GM12891 (cell line): ENCODE measurements at regions not wholly inside any gene's neighbourhood (a gene's known extent, or its start where the extent isn't known, plus 50 kb on each side); places are given as distances from the start of the nearest gene placed in this dataset.

Source experiments
- POLR2A ChIP-seq: IDR thresholded peaks from 2 replicates; pipeline ENCODE4 v1.6.1; 2011; ENCODE audit warnings: low read depth, low read length, control low read depth
- POLR2AphosphoS5 ChIP-seq: IDR thresholded peaks from 2 replicates; pipeline ENCODE4 v1.6.1; 2011; ENCODE audit warnings: low read depth, low read length, control low read depth
- TAF1 ChIP-seq: IDR thresholded peaks from 2 replicates; pipeline ENCODE4 v1.6.1; 2011; ENCODE audit warnings: low read depth, low read length, control low read depth

DNA sequence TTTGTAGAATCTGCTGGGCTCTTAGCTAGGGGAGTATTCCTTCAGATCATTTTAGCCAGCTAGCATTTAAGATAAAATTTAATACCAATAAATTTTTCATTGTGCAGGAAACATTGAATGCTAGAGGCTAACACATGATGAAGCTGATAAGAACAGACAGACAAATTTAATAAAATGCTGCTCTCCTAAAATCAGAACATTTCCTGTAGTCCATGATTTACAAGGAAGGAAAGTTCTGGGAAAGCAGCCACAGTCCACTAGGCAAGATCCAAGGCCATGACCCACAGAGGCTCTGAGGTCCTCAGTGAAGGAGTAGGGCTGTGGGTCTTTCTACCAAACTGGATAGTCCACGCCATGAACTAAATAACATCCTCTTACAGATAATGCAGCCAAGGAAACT is 253.0 kb downstream of the ICE1 start:
- TF ChIP-seq POLR2AphosphoS5 (no peak), POLR2A (no peak), TAF1 (no peak)
